ENCODE measurements at regions not wholly inside any gene's neighbourhood (a gene's known extent, or its start where the extent isn't known, plus 50 kb on each side); places are given as distances from the start of the nearest gene placed in this dataset.

DNA sequence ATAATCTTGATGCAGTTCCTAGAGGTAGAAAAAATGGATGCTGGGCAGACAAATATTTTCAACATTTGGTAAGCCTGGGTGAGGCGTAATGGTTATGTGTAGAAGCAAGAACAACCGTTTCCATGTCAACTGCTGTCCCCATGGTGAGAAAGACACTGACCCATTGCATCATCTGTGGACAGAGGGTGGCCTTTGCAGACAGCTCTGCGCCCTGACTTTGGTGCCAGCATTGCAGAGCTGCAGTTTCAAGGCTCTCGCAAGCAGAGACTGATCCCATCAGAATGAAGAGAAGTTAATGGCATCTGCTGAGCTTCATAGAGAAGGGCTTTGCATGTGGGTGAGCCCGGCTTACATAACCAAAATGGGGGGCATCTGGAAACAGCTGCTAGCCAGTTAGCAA, 179.0 kb upstream of the ADRA1B start:
- intact Hi-C loops (cut with DNase I; ENCODE audit: low total_unique reads): no loop called here
- Histone ChIP-seq H3K27ac (no peak overlapping the region), H3K9me3 (no peaks in the 10 kb centered on the region), H3K4me1 (no peaks in the 10 kb centered on the region), H3K36me3 (no peaks in the 10 kb centered on the region), H3K27me3 (no peaks in the 10 kb centered on the region), H3K4me3 (no peak overlapping the region)
- no peak for DNase-seq
- no peak for TF ChIP-seq POLR2A (IDR thresholded peaks at IDR 0.05)
- TF ChIP-seq, protein P1, sequence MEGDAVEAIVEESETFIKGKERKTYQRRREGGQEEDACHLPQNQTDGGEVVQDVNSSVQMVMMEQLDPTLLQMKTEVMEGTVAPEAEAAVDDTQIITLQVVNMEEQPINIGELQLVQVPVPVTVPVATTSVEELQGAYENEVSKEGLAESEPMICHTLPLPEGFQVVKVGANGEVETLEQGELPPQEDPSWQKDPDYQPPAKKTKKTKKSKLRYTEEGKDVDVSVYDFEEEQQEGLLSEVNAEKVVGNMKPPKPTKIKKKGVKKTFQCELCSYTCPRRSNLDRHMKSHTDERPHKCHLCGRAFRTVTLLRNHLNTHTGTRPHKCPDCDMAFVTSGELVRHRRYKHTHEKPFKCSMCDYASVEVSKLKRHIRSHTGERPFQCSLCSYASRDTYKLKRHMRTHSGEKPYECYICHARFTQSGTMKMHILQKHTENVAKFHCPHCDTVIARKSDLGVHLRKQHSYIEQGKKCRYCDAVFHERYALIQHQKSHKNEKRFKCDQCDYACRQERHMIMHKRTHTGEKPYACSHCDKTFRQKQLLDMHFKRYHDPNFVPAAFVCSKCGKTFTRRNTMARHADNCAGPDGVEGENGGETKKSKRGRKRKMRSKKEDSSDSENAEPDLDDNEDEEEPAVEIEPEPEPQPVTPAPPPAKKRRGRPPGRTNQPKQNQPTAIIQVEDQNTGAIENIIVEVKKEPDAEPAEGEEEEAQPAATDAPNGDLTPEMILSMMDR (IDR thresholded peaks at IDR 0.05): no peak

DNA sequence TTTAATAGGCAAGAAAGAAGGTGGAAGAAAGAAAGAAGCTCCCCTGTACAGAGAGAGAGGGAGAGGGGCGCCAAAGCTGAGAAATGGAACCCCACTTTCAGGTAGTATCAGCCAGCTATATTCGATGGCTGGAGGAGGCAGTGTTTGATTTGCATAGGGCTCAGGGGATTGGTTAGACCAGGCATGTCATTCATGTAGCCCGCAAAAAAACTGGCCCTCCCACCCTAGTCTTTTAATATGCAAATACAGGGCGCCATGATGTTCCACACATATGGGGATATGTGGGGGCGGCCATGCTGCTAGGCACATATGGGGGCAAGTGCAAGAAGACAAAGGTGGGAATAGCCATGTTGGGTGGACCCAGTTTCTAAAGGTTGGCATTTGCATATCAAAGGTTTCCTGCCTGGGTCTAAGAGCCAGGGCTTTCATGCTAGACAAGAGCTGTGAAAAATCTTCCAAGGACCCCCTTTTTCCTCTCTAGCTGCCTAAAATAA, 174.4 kb upstream of the ADRA1B start:
- DNase-seq: no peak
- intact Hi-C loops (cut with DNase I; ENCODE audit: low total_unique reads): no loop called here
- Histone ChIP-seq H3K4me1 (no peaks in the 10 kb centered on the region), H3K4me3 (no peak overlapping the region), H3K27me3 (no peaks in the 10 kb centered on the region), H3K27ac (no peak overlapping the region), H3K9me3 (no peaks in the 10 kb centered on the region), H3K36me3 (no peaks in the 10 kb centered on the region)
- TF ChIP-seq, protein P1 (IDR thresholded peaks at IDR 0.05): no peak
- no peak for TF ChIP-seq POLR2A (IDR thresholded peaks at IDR 0.05)

DNA sequence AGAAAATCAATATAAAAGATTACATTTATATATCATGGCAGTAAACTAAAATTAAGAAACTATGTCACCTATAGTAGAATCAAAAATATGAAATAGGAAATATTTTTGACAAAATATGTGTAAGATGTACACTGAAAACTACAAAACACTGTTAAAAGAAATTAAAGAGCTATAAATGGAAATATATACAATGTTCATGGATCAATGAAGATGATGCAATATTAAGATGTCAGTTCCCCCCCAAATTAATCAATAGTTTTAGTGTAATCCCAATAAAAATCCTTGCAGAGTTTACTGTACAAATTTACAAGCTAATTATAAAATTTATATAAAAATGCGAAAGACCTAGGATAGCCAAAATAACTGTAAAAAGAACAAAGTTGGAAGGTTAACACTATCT, 173.0 kb upstream of the ADRA1B start:
- no peak overlapping the region for H3K4me3 ChIP-seq
- no peak for DNase-seq
- H3K9me3 ChIP-seq: no peaks in the 10 kb centered on the region
- no peaks in the 10 kb centered on the region for H3K27me3 ChIP-seq
- TF ChIP-seq POLR2A (IDR thresholded peaks at IDR 0.05): no peak
- TF ChIP-seq, protein P1 (IDR thresholded peaks at IDR 0.05): no peak
- no peak overlapping the region for H3K27ac ChIP-seq
- intact Hi-C loops (cut with DNase I; ENCODE audit: low total_unique reads): no loop called here
- H3K36me3 ChIP-seq: no peaks in the 10 kb centered on the region
- H3K4me1 ChIP-seq: no peaks in the 10 kb centered on the region

DNA sequence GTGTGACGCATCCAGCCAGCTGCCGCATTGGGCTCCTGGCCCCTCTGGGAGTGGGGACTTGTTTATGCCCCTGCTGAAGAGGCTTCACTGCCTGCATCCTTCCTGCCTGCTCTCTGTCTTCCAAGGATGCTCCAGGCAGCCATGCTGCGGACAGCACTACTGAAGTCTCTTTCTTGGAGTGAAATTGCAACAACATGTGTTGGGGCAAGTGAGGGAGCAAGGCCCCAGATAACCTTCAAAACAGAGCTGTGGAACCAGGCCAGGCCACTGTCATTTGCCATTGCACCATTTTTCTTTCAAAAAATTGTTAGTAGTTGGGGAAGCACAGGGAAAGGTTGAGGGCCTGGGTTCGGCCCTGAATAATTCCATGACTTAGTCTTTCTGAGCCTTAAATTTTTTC, 169.6 kb upstream of the ADRA1B start:
- H3K27ac ChIP-seq: no peak overlapping the region
- TF ChIP-seq, protein P1 (IDR thresholded peaks at IDR 0.05): no peak
- TF ChIP-seq POLR2A (IDR thresholded peaks at IDR 0.05): no peak
- no peaks in the 10 kb centered on the region for H3K36me3 ChIP-seq
- H3K4me3 ChIP-seq: no peak overlapping the region
- H3K4me1 ChIP-seq: no peaks in the 10 kb centered on the region
- H3K27me3 ChIP-seq: no peaks in the 10 kb centered on the region
- no peak for DNase-seq
- H3K9me3 ChIP-seq: peaks cover 0 to 6% of the 10 kb centered on the region in 2 donors
- intact Hi-C loops (cut with DNase I; ENCODE audit: low total_unique reads): no loop called here

DNA sequence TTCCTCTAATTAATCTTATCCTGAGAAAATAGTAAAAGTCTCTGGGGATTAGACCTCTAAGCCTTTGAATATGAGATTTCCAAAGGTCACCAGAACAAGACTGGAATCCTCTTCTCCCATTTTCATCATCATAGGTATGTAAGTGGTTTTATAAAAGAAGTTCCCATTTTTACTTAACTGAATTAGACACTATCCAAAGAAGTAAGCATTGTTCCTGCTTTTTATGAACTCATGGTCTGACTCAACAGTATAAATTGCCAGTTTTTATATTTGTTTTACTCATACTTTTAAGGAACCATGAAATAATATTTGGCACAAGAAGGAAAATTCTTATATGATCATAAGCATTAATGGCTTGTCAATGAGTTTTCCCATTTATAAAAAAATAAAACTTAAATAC, 167.1 kb upstream of the ADRA1B start:
- Histone ChIP-seq H3K27ac (no peak overlapping the region), H3K4me1 (no peaks in the 10 kb centered on the region), H3K27me3 (no peaks in the 10 kb centered on the region), H3K9me3 (peaks cover 0 to 6% of the 10 kb centered on the region in 2 donors), H3K36me3 (no peaks in the 10 kb centered on the region), H3K4me3 (no peak overlapping the region)
- intact Hi-C loops (cut with DNase I; ENCODE audit: low total_unique reads): no loop called here
- DNase-seq: no peak
- TF ChIP-seq POLR2A (IDR thresholded peaks at IDR 0.05): no peak
- TF ChIP-seq, protein P1 (IDR thresholded peaks at IDR 0.05): no peak

Measured in uterus (tissue), 3 donors.